H9 (cell line): ENCODE measurements at regions not wholly inside any gene's neighbourhood (a gene's known extent, or its start where the extent isn't known, plus 50 kb on each side); places are given as distances from the start of the nearest gene placed in this dataset.

Experiments used
- DNase-seq: peaks from one replicate; pipeline ENCODE4 v3.0.0-alpha.2; 2017
- H2AFZ ChIP-seq: one replicate; pipeline ENCODE4 v1.6.1; 2013; ENCODE audit warnings: mild to moderate bottlenecking, low read length, control low read depth, moderate library complexity
- H2AK5ac ChIP-seq: 2 replicates; pipeline ENCODE4 v1.6.1; 2013; ENCODE audit warnings: low read length, control low read depth, mixed read lengths; ENCODE audit not compliant: insufficient read length
- H2BK120ac ChIP-seq: one replicate; pipeline ENCODE4 v1.6.1; 2013; ENCODE audit warnings: low read depth, mild to moderate bottlenecking, low read length, control low read depth, inconsistent platforms; ENCODE audit not compliant: poor library complexity, severe bottlenecking
- H2BK12ac ChIP-seq: 2 replicates; pipeline ENCODE4 v1.6.1; 2013; ENCODE audit warnings: low read length, control low read depth, mixed read lengths, low read depth; ENCODE audit not compliant: insufficient read length
- H2BK15ac ChIP-seq: 2 replicates; pipeline ENCODE4 v1.6.1; 2013; ENCODE audit warnings: low read depth, low read length, control low read depth
- H2BK20ac ChIP-seq: one replicate; pipeline ENCODE4 v1.6.1; 2013; ENCODE audit warnings: low read depth, mild to moderate bottlenecking, low read length, control low read depth, inconsistent platforms; ENCODE audit not compliant: poor library complexity, severe bottlenecking
- H2BK5ac ChIP-seq: 2 replicates; pipeline ENCODE4 v1.6.1; 2013; ENCODE audit warnings: low read length, control low read depth, mixed read lengths; ENCODE audit not compliant: insufficient read length
- H3K14ac ChIP-seq: 2 replicates; pipeline ENCODE4 v1.6.1; 2013; ENCODE audit warnings: low read length, control low read depth; ENCODE audit not compliant: insufficient read depth
- H3K18ac ChIP-seq: 2 replicates; pipeline ENCODE4 v1.6.1; 2013; ENCODE audit warnings: low read depth, mild to moderate bottlenecking, mixed read lengths, low read length, control low read depth; ENCODE audit not compliant: insufficient read length
- H3K23ac ChIP-seq: 2 replicates; pipeline ENCODE4 v1.6.1; 2013; ENCODE audit warnings: low read length, control low read depth, mixed read lengths, low read depth; ENCODE audit not compliant: insufficient read length
- H3K23me2 ChIP-seq: 2 replicates; pipeline ENCODE4 v1.6.1; 2013; ENCODE audit warnings: low read depth, mild to moderate bottlenecking, mixed read lengths, low read length, control low read depth; ENCODE audit not compliant: insufficient read length, poor library complexity, severe bottlenecking
- H3K27ac ChIP-seq: 2 replicates; pipeline ENCODE4 v1.5.1; 2013; ENCODE audit warnings: low read length, control low read depth, mixed read lengths, low read depth; ENCODE audit not compliant: insufficient read length
- H3K27me3 ChIP-seq: 2 replicates; pipeline ENCODE4 v1.6.1; 2013; ENCODE audit warnings: low read length, control low read depth, inconsistent platforms; ENCODE audit not compliant: insufficient read depth
- H3K4ac ChIP-seq: 2 replicates; pipeline ENCODE4 v1.6.1; 2013; ENCODE audit warnings: low read depth, mild to moderate bottlenecking, control low read depth, inconsistent platforms, low read length, moderate library complexity
- H3K4me1 ChIP-seq: 2 replicates; pipeline ENCODE4 v1.6.1; 2013; ENCODE audit warnings: low read length, control low read depth, inconsistent platforms; ENCODE audit not compliant: insufficient read depth
- H3K4me2 ChIP-seq: 2 replicates; pipeline ENCODE4 v1.6.1; 2013; ENCODE audit warnings: low read length, control low read depth, mixed read lengths; ENCODE audit not compliant: insufficient read length, insufficient read depth
- H3K56ac ChIP-seq: 2 replicates; pipeline ENCODE4 v1.6.1; 2013; ENCODE audit warnings: low read depth, mild to moderate bottlenecking, mixed read lengths, low read length, control low read depth; ENCODE audit not compliant: insufficient read length
- H3K79me1 ChIP-seq: 2 replicates; pipeline ENCODE4 v1.6.1; 2013; ENCODE audit warnings: low read depth, mild to moderate bottlenecking, moderate library complexity, low read length, control low read depth, inconsistent platforms; ENCODE audit not compliant: insufficient read depth, poor library complexity, severe bottlenecking
- H3K79me2 ChIP-seq: 2 replicates; pipeline ENCODE4 v1.6.1; 2013; ENCODE audit warnings: low read length, control low read depth, inconsistent platforms; ENCODE audit not compliant: insufficient read depth
- H3K9ac ChIP-seq: 2 replicates; pipeline ENCODE4 v1.6.1; 2013; ENCODE audit warnings: low read length, control low read depth, mixed read lengths; ENCODE audit not compliant: insufficient read length; ENCODE audit errors: extremely low read depth
- H3K9me3 ChIP-seq: one replicate; pipeline ENCODE4 v1.6.1; 2013; ENCODE audit warnings: low read depth, low read length, inconsistent platforms; ENCODE audit not compliant: control insufficient read depth
- H3T11ph ChIP-seq: one replicate; pipeline ENCODE4 v1.6.1; 2013; ENCODE audit warnings: mild to moderate bottlenecking, low read length, control low read depth, inconsistent platforms
- H4K20me1 ChIP-seq: one replicate; pipeline ENCODE4 v1.6.1; 2013; ENCODE audit not compliant: control insufficient read depth, insufficient read length, insufficient read depth
- H4K5ac ChIP-seq: 2 replicates; pipeline ENCODE4 v1.6.1; 2013; ENCODE audit warnings: low read depth, mild to moderate bottlenecking, mixed read lengths, low read length, control low read depth; ENCODE audit not compliant: insufficient read length
- H4K8ac ChIP-seq: replicated peaks from 2 replicates; pipeline ENCODE4 v1.6.1; 2013; ENCODE audit warnings: low read length, control low read depth, mixed read lengths, low read depth; ENCODE audit not compliant: insufficient read length
- H4K91ac ChIP-seq: 2 replicates; pipeline ENCODE4 v1.6.1; 2013; ENCODE audit warnings: low read depth, mild to moderate bottlenecking, moderate library complexity, mixed read lengths, low read length, control low read depth; ENCODE audit not compliant: insufficient read length
- H3K27ac Mint-ChIP-seq, 3 experiments: 2 replicates in 2 of 3; 3 replicates in 1 of 3; pipeline ENCODE4 v1.8.0; 2020 to 2021; ENCODE audit warnings: mixed read lengths in 3 of 3, mild to moderate bottlenecking in 1 of 3, moderate library complexity in 1 of 3
- H3K27me3 Mint-ChIP-seq: 2 replicates; pipeline ENCODE4 v1.8.0; 2021; ENCODE audit warnings: low read depth, mild to moderate bottlenecking, moderate library complexity, mixed read lengths
- H3K36me3 Mint-ChIP-seq, 3 experiments: 2 replicates in 2 of 3; 3 replicates in 1 of 3; pipeline ENCODE4 v1.8.0; 2020 to 2021; ENCODE audit warnings: low read depth in 3 of 3, mixed read lengths in 3 of 3; ENCODE audit not compliant: insufficient read depth in 1 of 3
- H3K4me1 Mint-ChIP-seq, 2 experiments: 2 replicates each; pipeline ENCODE4 v1.8.0; 2020; ENCODE audit warnings: mixed read lengths in 2 of 2
- H3K4me3 Mint-ChIP-seq, 2 experiments: 2 replicates in 1 of 2; 3 replicates in 1 of 2; pipeline ENCODE4 v1.8.0; 2020 to 2021; ENCODE audit warnings: mild to moderate bottlenecking in 2 of 2, mixed read lengths in 2 of 2, moderate library complexity in 1 of 2
- H3K9me3 Mint-ChIP-seq, 2 experiments: 2 replicates in 1 of 2; 3 replicates in 1 of 2; pipeline ENCODE4 v1.8.0; 2020; ENCODE audit warnings: mild to moderate bottlenecking in 2 of 2, mixed read lengths in 2 of 2, moderate library complexity in 1 of 2
- CTCF ChIP-seq: fragments of 200-600 bp; sonication (generic); conservative IDR thresholded peaks from 3 replicates; pipeline ENCODE4 v1.8.0; 2021; ENCODE audit warnings: antibody characterized with exemption, mild to moderate bottlenecking
- WGBS: extraction: QIAGEN DNeasy Blood & Tissue Kit; methylation state at CpG from one replicate; pipeline ENCODE4 v1.1.7; 2013; ENCODE audit warnings: missing lambda C conversion rate, low lambda C conversion rate, mixed read lengths; ENCODE audit not compliant: insufficient read length; ENCODE audit errors: extremely low coverage; 5-methylcytosine and 5-hydroxymethylcytosine counted together

GRCh38 chr6:40914005-40914404, 125.0 kb downstream of the UNC5CL start:
- Histone ChIP-seq H3K79me2 (no peaks in the 10 kb centered on the region), H3K9me3 (no peaks in the 10 kb centered on the region), H3K4ac (no peak overlapping the region), H3T11ph (no peak overlapping the region), H2AFZ (no peak overlapping the region), H2BK12ac (no peak overlapping the region), H3K9ac (no peak overlapping the region), H3K14ac (no peak overlapping the region), H3K27ac (no peak overlapping the region), H3K23ac (no peak overlapping the region), H2BK20ac (no peak overlapping the region), H3K27me3 (no peaks in the 10 kb centered on the region), H3K4me1 (peaks cover 12% of the 10 kb centered on the region; the same call in 1 of the 2 replicates), H3K23me2 (no peaks in the 10 kb centered on the region), H3K18ac (no peak overlapping the region), H2AK5ac (no peak overlapping the region), H4K8ac (no peak overlapping the region), H3K79me1 (no peaks in the 10 kb centered on the region), H4K20me1 (no peaks in the 10 kb centered on the region), H4K5ac (no peak overlapping the region), H2BK15ac (no peak overlapping the region), H4K91ac (no peak overlapping the region), H3K4me2 (no peak overlapping the region), H2BK120ac (no peak overlapping the region), H2BK5ac (no peak overlapping the region), H3K56ac (no peak overlapping the region)
- Mint-ChIP-seq H3K36me3 (no peaks in the 10 kb centered on the region; a peak in 1 of 7 replicates), H3K9me3 (no peaks in the 10 kb centered on the region), H3K4me1 (peaks cover 21 to 22% of the 10 kb centered on the region in 2 experiments), H3K4me3 (no peak overlapping the region), H3K27ac (peak overlapping the region in 1 of 3 experiments; percentile 37; a peak in 1 of 7 replicates), H3K27me3 (peaks cover 18% of the 10 kb centered on the region)
- DNase-seq: no peak
- TF ChIP-seq CTCF: no peak
- WGBS: no CpG with 5 or more reads among the region's 6 CpGs
